ENCODE measurements at regions not wholly inside any gene's neighbourhood (a gene's known extent, or its start where the extent isn't known, plus 50 kb on each side); places are given as distances from the start of the nearest gene placed in this dataset.
"Not testable (repeated sequence)": the region's sequence is repeated elsewhere in the genome, so short reads cannot be mapped to it uniquely, and the experiment has no call there.

- no peak for DNase-seq (ENCODE audit: low read depth)
Measured at GRCh38 chr2:215831296-215831913, 181.9 kb downstream of the MREG start.

- peak; percentile 45 for DNase-seq (ENCODE audit: low read depth)
Measured at GRCh38 chr2:215830304-215830703, 183.0 kb downstream of the MREG start.

GRCh38 chr2:215829261-215829660 lies 184.1 kb downstream of the MREG start:
- DNase-seq (ENCODE audit: low read depth): no peak

GRCh38 chr2:215828528-215829184 lies 184.7 kb downstream of the MREG start:
- DNase-seq (ENCODE audit: low read depth): peak; percentile 79

- DNase-seq (ENCODE audit: low read depth): peak; percentile 38
Measured at GRCh38 chr2:215826838-215827441, 186.4 kb downstream of the MREG start.

GRCh38 chr2:215826376-215826775 lies 187.0 kb downstream of the MREG start:
- no peak for DNase-seq (ENCODE audit: low read depth)

GRCh38 chr2:215825707-215826106 lies 187.6 kb downstream of the MREG start:
- no peak for DNase-seq (ENCODE audit: low read depth)

GRCh38 chr2:215821298-215821697 lies 192.1 kb downstream of the MREG start:
- DNase-seq (ENCODE audit: low read depth): not testable (repeated sequence)

- DNase-seq (ENCODE audit: low read depth): not testable (repeated sequence)
Measured at GRCh38 chr2:215819713-215820112, 193.6 kb downstream of the MREG start.

- no peak for DNase-seq (ENCODE audit: low read depth)
Measured at GRCh38 chr2:215817046-215817445, 196.3 kb downstream of the MREG start.

GRCh38 chr2:215816424-215816823 lies 196.9 kb downstream of the MREG start:
- DNase-seq (ENCODE audit: low read depth): no peak

GRCh38 chr2:215815960-215816359 lies 197.4 kb downstream of the MREG start:
- DNase-seq (ENCODE audit: low read depth): no peak

- peak; percentile 49 for DNase-seq (ENCODE audit: low read depth)
Measured at GRCh38 chr2:215812966-215813365, 200.4 kb downstream of the MREG start.

- no peak for DNase-seq (ENCODE audit: low read depth)
Measured at GRCh38 chr2:215811409-215812345, 201.7 kb downstream of the MREG start.

- DNase-seq (ENCODE audit: low read depth): no peak
Measured at GRCh38 chr2:215811003-215811402, 202.3 kb downstream of the MREG start.

- peak; percentile 30 for DNase-seq (ENCODE audit: low read depth)
Measured at GRCh38 chr2:215808996-215809395, 204.4 kb downstream of the MREG start.

- no peak for DNase-seq (ENCODE audit: low read depth)
Measured at GRCh38 chr2:215808194-215808593, 205.2 kb downstream of the MREG start.

GRCh38 chr2:215805493-215805892 lies 207.9 kb downstream of the MREG start:
- DNase-seq (ENCODE audit: low read depth): no peak

GRCh38 chr2:215803150-215803549 lies 210.2 kb downstream of the MREG start:
- DNase-seq (ENCODE audit: low read depth): no peak

- peak; percentile 55 for DNase-seq (ENCODE audit: low read depth)
Measured at GRCh38 chr2:215799194-215799593, 214.2 kb downstream of the MREG start.

- no peak for DNase-seq (ENCODE audit: low read depth)
Measured at GRCh38 chr2:215797676-215798075, 215.7 kb downstream of the MREG start.

GRCh38 chr2:215796140-215796855 lies 217.1 kb downstream of the MREG start:
- peak; percentile 81 for DNase-seq (ENCODE audit: low read depth)
